ENCODE measurements at regions not wholly inside any gene's neighbourhood (a gene's known extent, or its start where the extent isn't known, plus 50 kb on each side); places are given as distances from the start of the nearest gene placed in this dataset.

GRCh38 chr9:13361076-13361475 lies 81.6 kb upstream of the MPDZ start:
- no peaks in the 10 kb centered on the region for H3K36me3 ChIP-seq (ENCODE audit: insufficient read depth)
- no peak for TF ChIP-seq NANOG (IDR thresholded peaks at IDR 0.05; ENCODE audit: borderline replicate concordance)
- TF ChIP-seq JUNB (IDR thresholded peaks at IDR 0.05; ENCODE audit: unreplicated experiment) = no peak
- TF ChIP-seq CTCF (conservative IDR thresholded peaks at IDR 0.05; ENCODE audit: low read depth in 2 of 2) = no peak
- no peak for TF ChIP-seq ETS1 (IDR thresholded peaks at IDR 0.05)
- no peak for TF ChIP-seq ZNF331 (CRISPR knock-in tag; IDR thresholded peaks at IDR 0.05; ENCODE audit: low read depth)
- H3K27me3 ChIP-seq (ENCODE audit: insufficient read depth) = no peaks in the 10 kb centered on the region
- H3K27ac ChIP-seq (ENCODE audit: low read depth) = no peak overlapping the region
- no peaks in the 10 kb centered on the region for H3F3A ChIP-seq (replicated peaks; ENCODE audit: low read depth)
- no peaks in the 10 kb centered on the region for H3K9me2 ChIP-seq (ENCODE audit: insufficient read depth)
- no peak overlapping the region for H3K4me2 ChIP-seq
- peaks cover 13% of the 10 kb centered on the region; the same call in 1 of the 2 replicates for H3K4me1 ChIP-seq (ENCODE audit: insufficient read depth)
- no peaks in the 10 kb centered on the region for H4K20me1 ChIP-seq (replicated peaks; ENCODE audit: insufficient read depth)
- Mint-ChIP-seq H3K4me3 (no peak overlapping the region), H3K27me3 (ENCODE audit: insufficient read depth, low read depth, poor library complexity) (peaks cover 5% of the 10 kb centered on the region), H3K27ac (no peak overlapping the region), H3K4me1 (peaks cover 16% of the 10 kb centered on the region), H3K36me3 (ENCODE audit: low read depth) (no peaks in the 10 kb centered on the region), H3K9me3 (no peaks in the 10 kb centered on the region)
- no peak overlapping the region for H2AFZ ChIP-seq
- H3K79me2 ChIP-seq (replicated peaks; ENCODE audit: insufficient read depth) = no peaks in the 10 kb centered on the region
- no peak for ATAC-seq
- H3K4me3 ChIP-seq = no peak overlapping the region
- DNase-seq (ENCODE audit: low spot score) = no peak

- H3K4me3 ChIP-seq = no peak overlapping the region
- peaks cover 7% of the 10 kb centered on the region; the same call in 1 of the 2 replicates for H3K4me1 ChIP-seq (ENCODE audit: insufficient read depth)
- H2AFZ ChIP-seq = no peak overlapping the region; the same call in 1 of the 2 replicates
- H3K27me3 ChIP-seq (ENCODE audit: insufficient read depth) = no peaks in the 10 kb centered on the region
- H3K9me3 Mint-ChIP-seq = no peaks in the 10 kb centered on the region
- H3F3A ChIP-seq (replicated peaks; ENCODE audit: low read depth) = no peaks in the 10 kb centered on the region
- H3K27me3 Mint-ChIP-seq (ENCODE audit: insufficient read depth, low read depth, poor library complexity) = peaks cover 5% of the 10 kb centered on the region
- no peak overlapping the region for H3K27ac Mint-ChIP-seq
- no peaks in the 10 kb centered on the region for H3K36me3 ChIP-seq (ENCODE audit: insufficient read depth)
- no peak for ATAC-seq
- no peaks in the 10 kb centered on the region for H3K36me3 Mint-ChIP-seq (ENCODE audit: low read depth)
- no peak overlapping the region for H3K4me3 Mint-ChIP-seq
- no peak overlapping the region for H3K4me2 ChIP-seq
- no peak for DNase-seq (ENCODE audit: low spot score)
- H3K27ac ChIP-seq (ENCODE audit: low read depth) = no peak overlapping the region
- no peaks in the 10 kb centered on the region for H4K20me1 ChIP-seq (replicated peaks; ENCODE audit: insufficient read depth)
- peaks cover 10% of the 10 kb centered on the region for H3K4me1 Mint-ChIP-seq
- H3K79me2 ChIP-seq (replicated peaks; ENCODE audit: insufficient read depth) = no peaks in the 10 kb centered on the region
- H3K9me2 ChIP-seq (ENCODE audit: insufficient read depth) = no peaks in the 10 kb centered on the region
- TF ChIP-seq STAT1 (IDR thresholded peaks at IDR 0.05; ENCODE audit: unreplicated experiment) = no peak
- TF ChIP-seq ZNF331 (CRISPR knock-in tag; IDR thresholded peaks at IDR 0.05; ENCODE audit: low read depth) = no peak
- TF ChIP-seq ZNF114 (CRISPR knock-in tag; IDR thresholded peaks at IDR 0.05) = no peak
- TF ChIP-seq NANOG (IDR thresholded peaks at IDR 0.05; ENCODE audit: borderline replicate concordance) = no peak
- TF ChIP-seq EZH2 (IDR thresholded peaks at IDR 0.05; ENCODE audit: low read depth, unreplicated experiment) = no peak
- TF ChIP-seq CTCF (conservative IDR thresholded peaks at IDR 0.05; ENCODE audit: low read depth in 2 of 2) = no peak
- no peak for TF ChIP-seq JUNB (IDR thresholded peaks at IDR 0.05; ENCODE audit: unreplicated experiment)
- TF ChIP-seq CREB1 (CRISPR knock-in tag; IDR thresholded peaks at IDR 0.05; ENCODE audit: low read depth) = no peak
- no peak for TF ChIP-seq ETS1 (IDR thresholded peaks at IDR 0.05)
Measured at GRCh38 chr9:13360188-13360587, 80.7 kb upstream of the MPDZ start.

Measured in GM23338 (cell line).